Astrocyte of the cerebellum (primary cell): ENCODE measurements at regions not wholly inside any gene's neighbourhood (a gene's known extent, or its start where the extent isn't known, plus 50 kb on each side); places are given as distances from the start of the nearest gene placed in this dataset.

Source experiments
- DNase-seq: peaks from one replicate; pipeline ENCODE4 v3.0.0-alpha.2; 2011; ENCODE audit warnings: low read depth
- H3K4me3 ChIP-seq: 2 replicates; pipeline ENCODE4 v1.5.1; 2011; ENCODE audit warnings: mild to moderate bottlenecking, low read depth, low read length, moderate library complexity
- CTCF ChIP-seq: IDR thresholded peaks from 2 replicates; pipeline ENCODE4 v1.5.1; 2012; ENCODE audit warnings: low read length, low read depth, moderate library complexity, mild to moderate bottlenecking; ENCODE audit errors: missing control alignments
- in situ Hi-C: cut with HindIII; loops from 2 replicates; pipeline ENCODE4 v1.10.0; 2017; ENCODE audit warnings: low sequenced_read_pairs

- no peak for DNase-seq
- in situ Hi-C loops = loop anchor here (25.0 kb wide), 1 partner anchor 877 kb away; the partner anchor contains the start of gene ARL14EP
- no peak overlapping the region for H3K4me3 ChIP-seq
- TF ChIP-seq CTCF = no peak
These were observed 581.4 kb downstream of the KCNA4 start for GRCh38 chr11:29435421-29435820.

GRCh38 chr11:29432719-29433325, 584.0 kb downstream of the KCNA4 start:
- TF ChIP-seq CTCF = peak; percentile 36
- no peak for DNase-seq
- H3K4me3 ChIP-seq = no peak overlapping the region
- in situ Hi-C loops = loop anchor here (25.0 kb wide), 1 partner anchor 879 kb away; the partner anchor contains the start of gene ARL14EP

GRCh38 chr11:29405305-29405704, 611.5 kb downstream of the KCNA4 start:
- no peak overlapping the region for H3K4me3 ChIP-seq
- in situ Hi-C loops = no loop called here
- TF ChIP-seq CTCF = no peak
- no peak for DNase-seq

- H3K4me3 ChIP-seq = no peak overlapping the region
- in situ Hi-C loops = no loop called here
- no peak for TF ChIP-seq CTCF
- no peak for DNase-seq
These were observed 621.2 kb downstream of the KCNA4 start for GRCh38 chr11:29395555-29396072.

GRCh38 chr11:29389793-29390192, 627.0 kb downstream of the KCNA4 start:
- no peak for DNase-seq
- H3K4me3 ChIP-seq = no peak overlapping the region
- in situ Hi-C loops = no loop called here
- no peak for TF ChIP-seq CTCF

- in situ Hi-C loops = no loop called here
These were observed 643.1 kb downstream of the KCNA4 start for GRCh38 chr11:29373725-29374124.

More at GRCh38 chr11:29373725-29374124, 643.1 kb downstream of the KCNA4 start:
- H3K4me3 ChIP-seq = no peak overlapping the region
- no peak for TF ChIP-seq CTCF
- DNase-seq = no peak
